ENCODE measurements at regions not wholly inside any gene's neighbourhood (a gene's known extent, or its start where the extent isn't known, plus 50 kb on each side); places are given as distances from the start of the nearest gene placed in this dataset.

GRCh38 chr4:119679251-119679650, 50.6 kb upstream of the PDE5A start:
- TF ChIP-seq CTCF (conservative IDR thresholded peaks at IDR 0.05; ENCODE audit: low read length): no peak
- DNase-seq (ENCODE audit: low read depth): no peak
- no peak overlapping the region for H3K4me3 ChIP-seq (ENCODE audit: low read length)

GRCh38 chr4:119678761-119679160, 50.2 kb upstream of the PDE5A start:
- DNase-seq (ENCODE audit: low read depth): no peak
- no peak for TF ChIP-seq CTCF (conservative IDR thresholded peaks at IDR 0.05; ENCODE audit: low read length)
- H3K4me3 ChIP-seq (ENCODE audit: low read length): no peak overlapping the region
